GM18873 (cell line): ENCODE measurements at regions not wholly inside any gene's neighbourhood (a gene's known extent, or its start where the extent isn't known, plus 50 kb on each side); places are given as distances from the start of the nearest gene placed in this dataset.
"Not testable (repeated sequence)": the region's sequence is repeated elsewhere in the genome, so short reads cannot be mapped to it uniquely, and the experiment has no call there.

Experiments used
- ATAC-seq: cut with Tn5 transposase; IDR thresholded peaks from one replicate; pipeline ENCODE4 v1.9.1; 2021; ENCODE audit warnings: mild to moderate bottlenecking, moderate library complexity, moderate number of reproducible peaks; ENCODE audit not compliant: unreplicated experiment, low FRiP score

GRCh38 chr18:56445422-56445821 lies 193.0 kb downstream of the TXNL1 start:
- no peak for ATAC-seq

GRCh38 chr18:56444201-56444600 lies 194.2 kb downstream of the TXNL1 start:
- ATAC-seq = no peak

GRCh38 chr18:56443166-56443907 lies 195.1 kb downstream of the TXNL1 start:
- no peak for ATAC-seq

- not testable (repeated sequence) for ATAC-seq
Measured at GRCh38 chr18:56438480-56438879, 199.9 kb downstream of the TXNL1 start.

- no peak for ATAC-seq
Measured at GRCh38 chr18:56436651-56437050, 201.7 kb downstream of the TXNL1 start.

GRCh38 chr18:56433919-56434318 lies 204.5 kb downstream of the TXNL1 start:
- no peak for ATAC-seq

GRCh38 chr18:56431551-56431950 lies 206.8 kb downstream of the TXNL1 start:
- no peak for ATAC-seq

GRCh38 chr18:56423626-56424025 lies 214.8 kb downstream of the TXNL1 start:
- no peak for ATAC-seq

- ATAC-seq = no peak
Measured at GRCh38 chr18:56421647-56422046, 216.7 kb downstream of the TXNL1 start.

- ATAC-seq = not testable (repeated sequence)
Measured at GRCh38 chr18:56420868-56421267, 217.5 kb downstream of the TXNL1 start.

- no peak for ATAC-seq
Measured at GRCh38 chr18:56414357-56414756, 224.0 kb downstream of the TXNL1 start.

- no peak for ATAC-seq
Measured at GRCh38 chr18:56413862-56414261, 224.5 kb downstream of the TXNL1 start.

GRCh38 chr18:56412951-56413350 lies 225.4 kb downstream of the TXNL1 start:
- no peak for ATAC-seq

GRCh38 chr18:56409736-56410135 lies 228.7 kb downstream of the TXNL1 start:
- no peak for ATAC-seq

GRCh38 chr18:56407646-56408180 lies 230.7 kb downstream of the TXNL1 start:
- no peak for ATAC-seq

- ATAC-seq = no peak
Measured at GRCh38 chr18:56402872-56403516, 235.4 kb downstream of the TXNL1 start.

GRCh38 chr18:56393870-56394269 lies 244.5 kb downstream of the TXNL1 start:
- no peak for ATAC-seq

- ATAC-seq = no peak
Measured at GRCh38 chr18:56391931-56392590, 246.3 kb downstream of the TXNL1 start.

- ATAC-seq = no peak
Measured at GRCh38 chr18:56390626-56391025, 247.8 kb downstream of the TXNL1 start.

GRCh38 chr18:56389190-56389589 lies 249.2 kb downstream of the TXNL1 start:
- no peak for ATAC-seq

GRCh38 chr18:56388571-56388970 lies 249.8 kb downstream of the TXNL1 start:
- ATAC-seq = no peak
